ENCODE measurements at regions not wholly inside any gene's neighbourhood (a gene's known extent, or its start where the extent isn't known, plus 50 kb on each side); places are given as distances from the start of the nearest gene placed in this dataset.

DNA sequence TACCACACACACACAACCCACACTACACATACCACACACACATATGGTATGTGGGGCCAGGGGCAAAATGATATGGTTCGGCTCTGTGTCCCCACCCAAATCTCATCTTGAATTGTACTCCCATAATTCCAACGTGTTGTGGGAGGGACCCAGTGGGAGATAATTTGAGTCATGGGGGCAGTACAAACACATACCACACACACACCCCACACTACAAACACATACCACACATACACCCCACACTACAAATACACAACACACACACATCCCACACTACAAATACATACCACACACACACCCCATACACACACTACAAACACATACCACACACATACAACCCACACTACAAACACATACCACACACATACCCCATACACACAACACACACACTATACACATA, 117.8 kb downstream of the TTC32 start:
- BruUV-seq (replicated peaks): no TSS peak
- intact Hi-C loops (cut with micrococcal nuclease; ENCODE audit: unreplicated experiment) (no loop called here), in situ Hi-C loops (cut with MboI) (no loop called here)
- Histone ChIP-seq H3K27me3 (replicated peaks in 1 of 2; ENCODE audit: control insufficient read depth in 2 of 2, insufficient read depth in 2 of 2, low read length in 1 of 2) (no peaks in the 10 kb centered on the region; a peak in 1 of 4 replicates), H3K27ac (ENCODE audit: control insufficient read depth, insufficient read depth) (no peak overlapping the region), H4K20me1 (ENCODE audit: control insufficient read depth, insufficient read depth) (no peaks in the 10 kb centered on the region; the same call in 1 of the 2 replicates), H3K36me3 (ENCODE audit: control insufficient read depth in 2 of 2, insufficient read depth in 2 of 2, low read length in 1 of 2) (no peaks in the 10 kb centered on the region), H3K9ac (ENCODE audit: control insufficient read depth, insufficient read depth, low read length) (no peak overlapping the region), H3K4me1 (ENCODE audit: control insufficient read depth, insufficient read depth, low read length) (no peaks in the 10 kb centered on the region; the same call in 1 of the 2 replicates), H3K4me3 (no peak overlapping the region), H2AFZ (ENCODE audit: control insufficient read depth, low read depth, low read length) (no peak overlapping the region), H3K9me3 (replicated peaks; ENCODE audit: control insufficient read depth, insufficient read depth, low read length) (no peaks in the 10 kb centered on the region; the same call in 2 of the 3 replicates), H3K79me2 (ENCODE audit: control insufficient read depth, insufficient read depth, low read length) (no peaks in the 10 kb centered on the region), H3K4me2 (ENCODE audit: control insufficient read depth, insufficient read depth) (no peak overlapping the region)
- no peak for FAIRE-seq
- ChIA-PET POLR2A (no interaction called here), SMC1A (ENCODE audit: uncharacterized antibody, unreplicated experiment) (interaction anchor here (0.5 kb wide), 1 partner anchor 108 kb away, joined by 3 read pairs; no protein-coding TSS in a partner anchor), CTCF (no interaction called here), RAD21 (ENCODE audit: unreplicated experiment) (no interaction called here)
- no peak for ATAC-seq
- WGBS (ENCODE audit: insufficient coverage, insufficient replicate concordance, low lambda C conversion rate, missing lambda C conversion rate): 33% methylated on average over 2 of the region's 2 CpGs
- DNase-seq (ENCODE audit: low read depth, low spot score): no peak
- no peak for TF ChIP-seq NRF1 (conservative IDR thresholded peaks at IDR 0.05; ENCODE audit: low read depth, low read length)
- TF ChIP-seq, protein P1, sequence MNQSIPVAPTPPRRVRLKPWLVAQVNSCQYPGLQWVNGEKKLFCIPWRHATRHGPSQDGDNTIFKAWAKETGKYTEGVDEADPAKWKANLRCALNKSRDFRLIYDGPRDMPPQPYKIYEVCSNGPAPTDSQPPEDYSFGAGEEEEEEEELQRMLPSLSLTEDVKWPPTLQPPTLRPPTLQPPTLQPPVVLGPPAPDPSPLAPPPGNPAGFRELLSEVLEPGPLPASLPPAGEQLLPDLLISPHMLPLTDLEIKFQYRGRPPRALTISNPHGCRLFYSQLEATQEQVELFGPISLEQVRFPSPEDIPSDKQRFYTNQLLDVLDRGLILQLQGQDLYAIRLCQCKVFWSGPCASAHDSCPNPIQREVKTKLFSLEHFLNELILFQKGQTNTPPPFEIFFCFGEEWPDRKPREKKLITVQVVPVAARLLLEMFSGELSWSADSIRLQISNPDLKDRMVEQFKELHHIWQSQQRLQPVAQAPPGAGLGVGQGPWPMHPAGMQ (IDR thresholded peaks at IDR 0.05; ENCODE audit: borderline replicate concordance): no peak
- TF ChIP-seq PML (IDR thresholded peaks at IDR 0.05; ENCODE audit: low read length): no peak

DNA sequence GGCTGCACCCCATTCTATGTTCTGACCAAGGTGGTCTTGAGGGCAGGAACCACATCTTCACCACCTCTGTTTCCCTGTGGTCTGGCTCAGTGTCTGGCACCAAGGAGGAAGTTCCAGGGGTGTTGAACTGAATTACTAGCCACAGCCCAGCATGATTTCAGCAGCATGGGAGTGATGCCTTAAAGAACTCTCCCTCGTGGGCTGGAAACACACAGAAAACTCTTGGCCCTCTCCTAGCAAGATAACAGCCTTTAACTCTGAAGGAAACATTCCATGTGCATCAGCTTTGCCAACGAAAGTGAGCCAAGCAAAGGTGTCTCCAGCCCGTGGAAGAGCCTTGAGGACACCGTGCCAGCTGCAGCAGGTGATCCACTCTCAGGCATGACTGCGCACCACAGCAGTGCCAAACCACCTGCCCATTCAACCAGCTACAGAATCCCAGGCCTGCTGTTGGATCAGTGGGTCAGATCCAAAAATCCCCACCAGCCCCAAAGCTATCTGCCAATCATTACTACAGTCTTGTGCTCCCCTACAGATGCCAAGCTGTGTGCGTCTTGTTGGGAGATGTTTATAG, 124.8 kb downstream of the TTC32 start:
- Histone ChIP-seq H3K36me3 (ENCODE audit: control insufficient read depth in 2 of 2, insufficient read depth in 2 of 2, low read length in 1 of 2) (no peaks in the 10 kb centered on the region), H3K9ac (ENCODE audit: control insufficient read depth, insufficient read depth, low read length) (no peak overlapping the region), H3K9me3 (replicated peaks; ENCODE audit: control insufficient read depth, insufficient read depth, low read length) (no peaks in the 10 kb centered on the region), H4K20me1 (ENCODE audit: control insufficient read depth, insufficient read depth) (no peaks in the 10 kb centered on the region), H2AFZ (ENCODE audit: control insufficient read depth, low read depth, low read length) (no peak overlapping the region), H3K27me3 (replicated peaks in 1 of 2; ENCODE audit: control insufficient read depth in 2 of 2, insufficient read depth in 2 of 2, low read length in 1 of 2) (no peaks in the 10 kb centered on the region; a peak in 1 of 4 replicates), H3K4me1 (ENCODE audit: control insufficient read depth, insufficient read depth, low read length) (no peaks in the 10 kb centered on the region), H3K4me2 (ENCODE audit: control insufficient read depth, insufficient read depth) (no peak overlapping the region), H3K27ac (ENCODE audit: control insufficient read depth, insufficient read depth) (no peak overlapping the region), H3K4me3 (no peak overlapping the region), H3K79me2 (ENCODE audit: control insufficient read depth, insufficient read depth, low read length) (no peaks in the 10 kb centered on the region)
- DNase-seq (ENCODE audit: low read depth, low spot score) (no peak), FAIRE-seq (no peak), ATAC-seq (no peak)
- POLR2A ChIA-PET: no interaction called here
- in situ Hi-C loops (cut with MboI) (no loop called here), intact Hi-C loops (cut with micrococcal nuclease; ENCODE audit: unreplicated experiment) (no loop called here)
- TF ChIP-seq BCL11A (IDR thresholded peaks at IDR 0.05; ENCODE audit: low read depth, low read length) (no peak), SUZ12 (IDR thresholded peaks at IDR 0.05; ENCODE audit: unreplicated experiment) (no peak), NRF1 (conservative IDR thresholded peaks at IDR 0.05; ENCODE audit: low read depth, low read length) (no peak)
- TF ChIP-seq, protein P2, sequence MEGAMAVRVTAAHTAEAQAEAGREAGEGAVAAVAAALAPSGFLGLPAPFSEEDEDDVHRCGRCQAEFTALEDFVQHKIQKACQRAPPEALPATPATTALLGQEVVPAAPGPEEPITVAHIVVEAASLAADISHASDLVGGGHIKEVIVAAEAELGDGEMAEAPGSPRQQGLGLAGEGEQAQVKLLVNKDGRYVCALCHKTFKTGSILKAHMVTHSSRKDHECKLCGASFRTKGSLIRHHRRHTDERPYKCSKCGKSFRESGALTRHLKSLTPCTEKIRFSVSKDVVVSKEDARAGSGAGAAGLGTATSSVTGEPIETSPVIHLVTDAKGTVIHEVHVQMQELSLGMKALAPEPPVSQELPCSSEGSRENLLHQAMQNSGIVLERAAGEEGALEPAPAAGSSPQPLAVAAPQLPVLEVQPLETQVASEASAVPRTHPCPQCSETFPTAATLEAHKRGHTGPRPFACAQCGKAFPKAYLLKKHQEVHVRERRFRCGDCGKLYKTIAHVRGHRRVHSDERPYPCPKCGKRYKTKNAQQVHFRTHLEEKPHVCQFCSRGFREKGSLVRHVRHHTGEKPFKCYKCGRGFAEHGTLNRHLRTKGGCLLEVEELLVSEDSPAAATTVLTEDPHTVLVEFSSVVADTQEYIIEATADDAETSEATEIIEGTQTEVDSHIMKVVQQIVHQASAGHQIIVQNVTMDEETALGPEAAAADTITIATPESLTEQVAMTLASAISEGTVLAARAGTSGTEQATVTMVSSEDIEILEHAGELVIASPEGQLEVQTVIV (IDR thresholded peaks at IDR 0.05; ENCODE audit: borderline replicate concordance, partially characterized antibody): no peak
- CTCF ChIA-PET: interaction anchor here (0.6 kb wide), 1 partner anchor 661 kb away, joined by 3 read pairs; no protein-coding TSS in a partner anchor
- 21% methylated on average over 6 of the region's 6 CpGs for WGBS (ENCODE audit: insufficient coverage, insufficient replicate concordance, low lambda C conversion rate, missing lambda C conversion rate)
- RAD21 ChIA-PET (ENCODE audit: unreplicated experiment): no interaction called here
- no TSS peak for BruUV-seq (replicated peaks)
- SMC1A ChIA-PET (ENCODE audit: uncharacterized antibody, unreplicated experiment): interaction anchor here (0.6 kb wide), 1 partner anchor 49 kb away, joined by 3 read pairs; no protein-coding TSS in a partner anchor

Data from GM12878 (cell line).